Osteoblast (primary cell): ENCODE measurements at regions not wholly inside any gene's neighbourhood (a gene's known extent, or its start where the extent isn't known, plus 50 kb on each side); places are given as distances from the start of the nearest gene placed in this dataset.
"Not testable (repeated sequence)": the region's sequence is repeated elsewhere in the genome, so short reads cannot be mapped to it uniquely, and the experiment has no call there.

ENCODE experiments used
- DNase-seq: peaks from one replicate; pipeline ENCODE4 v3.0.0; 2011; ENCODE audit warnings: low spot score, mixed read lengths; ENCODE audit not compliant: insufficient read length; ENCODE audit errors: missing footprints
- H2AFZ ChIP-seq: 2 replicates; pipeline ENCODE4 v1.6.0; 2011; ENCODE audit warnings: mild to moderate bottlenecking, low read length
- H3K27ac ChIP-seq: 2 replicates; pipeline ENCODE4 v1.5.1; 2011; ENCODE audit warnings: mild to moderate bottlenecking, low read depth, low read length, moderate library complexity
- H3K27me3 ChIP-seq: 2 replicates; pipeline ENCODE4 v1.6.0; 2012; ENCODE audit warnings: mild to moderate bottlenecking, control low read depth, inconsistent platforms, low read length, moderate library complexity; ENCODE audit not compliant: insufficient read depth
- H3K36me3 ChIP-seq: 2 replicates; pipeline ENCODE4 v1.5.1; 2011; ENCODE audit warnings: mild to moderate bottlenecking, low read length, control low read depth, moderate library complexity; ENCODE audit not compliant: insufficient read depth
- H3K4me1 ChIP-seq: 2 replicates; pipeline ENCODE4 v1.5.1; 2011; ENCODE audit warnings: mild to moderate bottlenecking, low read length, control low read depth, moderate library complexity; ENCODE audit not compliant: insufficient read depth
- H3K4me2 ChIP-seq: 2 replicates; pipeline ENCODE4 v1.6.0; 2011; ENCODE audit warnings: mild to moderate bottlenecking, low read length; ENCODE audit not compliant: insufficient read depth
- H3K4me3 ChIP-seq: fragments of 200-600 bp; sonication (generic); 3 replicates; pipeline ENCODE4 v1.5.1; 2012; ENCODE audit warnings: mild to moderate bottlenecking, low read length, inconsistent platforms; ENCODE audit not compliant: insufficient read depth
- H3K79me2 ChIP-seq: 2 replicates; pipeline ENCODE4 v1.6.0; 2012; ENCODE audit warnings: mild to moderate bottlenecking, low read length, control low read depth, inconsistent platforms; ENCODE audit not compliant: insufficient read depth
- H3K9me3 ChIP-seq: 2 replicates; pipeline ENCODE4 v1.5.1; 2011; ENCODE audit warnings: low read depth, low read length, control low read depth
- H4K20me1 ChIP-seq: 2 replicates; pipeline ENCODE4 v1.6.0; 2012; ENCODE audit warnings: mild to moderate bottlenecking, low read length, control low read depth; ENCODE audit not compliant: insufficient read depth
- TF ChIP-seq, protein P1 (sequence below): IDR thresholded peaks from 2 replicates; pipeline ENCODE4 v1.5.1; 2011; ENCODE audit warnings: mild to moderate bottlenecking, low read depth, low read length, moderate library complexity; ENCODE audit errors: extremely low read depth

DNA sequence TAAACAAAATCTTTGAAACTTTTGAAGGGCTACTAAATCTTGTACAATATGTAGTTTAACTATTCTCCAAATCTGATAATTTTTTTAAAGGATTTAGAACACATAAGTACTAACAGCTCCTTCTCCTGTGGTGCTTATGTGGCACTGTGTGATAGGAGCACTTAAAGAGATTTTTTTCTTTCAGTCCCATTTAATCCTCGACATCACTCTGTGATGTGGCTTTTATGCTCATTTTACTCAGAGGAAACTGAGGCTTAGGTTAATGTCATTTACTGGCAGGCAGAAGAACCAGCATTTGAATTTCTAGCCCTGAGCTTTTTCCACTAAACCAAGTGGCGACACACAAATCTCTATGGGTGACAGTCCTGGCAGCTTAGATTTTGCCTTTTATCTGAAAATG, 92.4 kb downstream of the SAMD9 start:
- TF ChIP-seq, protein P1, sequence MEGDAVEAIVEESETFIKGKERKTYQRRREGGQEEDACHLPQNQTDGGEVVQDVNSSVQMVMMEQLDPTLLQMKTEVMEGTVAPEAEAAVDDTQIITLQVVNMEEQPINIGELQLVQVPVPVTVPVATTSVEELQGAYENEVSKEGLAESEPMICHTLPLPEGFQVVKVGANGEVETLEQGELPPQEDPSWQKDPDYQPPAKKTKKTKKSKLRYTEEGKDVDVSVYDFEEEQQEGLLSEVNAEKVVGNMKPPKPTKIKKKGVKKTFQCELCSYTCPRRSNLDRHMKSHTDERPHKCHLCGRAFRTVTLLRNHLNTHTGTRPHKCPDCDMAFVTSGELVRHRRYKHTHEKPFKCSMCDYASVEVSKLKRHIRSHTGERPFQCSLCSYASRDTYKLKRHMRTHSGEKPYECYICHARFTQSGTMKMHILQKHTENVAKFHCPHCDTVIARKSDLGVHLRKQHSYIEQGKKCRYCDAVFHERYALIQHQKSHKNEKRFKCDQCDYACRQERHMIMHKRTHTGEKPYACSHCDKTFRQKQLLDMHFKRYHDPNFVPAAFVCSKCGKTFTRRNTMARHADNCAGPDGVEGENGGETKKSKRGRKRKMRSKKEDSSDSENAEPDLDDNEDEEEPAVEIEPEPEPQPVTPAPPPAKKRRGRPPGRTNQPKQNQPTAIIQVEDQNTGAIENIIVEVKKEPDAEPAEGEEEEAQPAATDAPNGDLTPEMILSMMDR = no peak
- Histone ChIP-seq H3K27ac (no peak overlapping the region), H3K79me2 (no peaks in the 10 kb centered on the region), H2AFZ (no peak overlapping the region), H3K36me3 (no peaks in the 10 kb centered on the region), H3K4me1 (no peaks in the 10 kb centered on the region), H4K20me1 (no peaks in the 10 kb centered on the region), H3K4me3 (no peak overlapping the region), H3K9me3 (no peaks in the 10 kb centered on the region), H3K4me2 (no peak overlapping the region), H3K27me3 (no peaks in the 10 kb centered on the region)
- no peak for DNase-seq

DNA sequence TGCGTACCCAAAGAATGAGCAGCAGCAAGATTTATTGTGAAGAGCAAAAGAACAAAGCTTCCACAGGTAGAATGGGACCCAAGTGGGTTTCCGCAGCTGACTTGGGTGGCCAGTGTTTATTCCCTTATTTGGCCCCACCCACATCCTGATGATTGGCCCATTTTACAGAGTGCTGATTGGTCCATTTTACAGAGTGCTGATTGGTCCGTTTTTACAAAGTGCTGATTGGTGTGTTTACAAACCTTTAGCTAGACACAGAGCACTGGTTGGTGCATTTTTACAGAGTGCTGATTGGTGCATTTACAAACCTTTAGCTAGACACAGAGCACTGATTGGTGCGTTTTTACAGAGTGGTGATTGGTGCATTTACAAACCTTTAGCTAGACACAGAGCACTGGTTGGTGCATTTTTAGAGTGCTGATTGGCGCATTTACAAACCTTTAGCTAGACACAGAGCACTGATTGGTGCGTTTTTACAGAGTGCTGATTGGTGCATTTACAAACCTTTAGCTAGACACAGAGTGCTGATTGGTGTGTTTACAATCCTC, 94.8 kb downstream of the SAMD9 start:
- not testable (repeated sequence) for DNase-seq, H3K79me2 ChIP-seq, H3K27ac ChIP-seq, H3K4me1 ChIP-seq, H3K36me3 ChIP-seq, H3K9me3 ChIP-seq, H4K20me1 ChIP-seq, H3K27me3 ChIP-seq, H3K4me3 ChIP-seq, H2AFZ ChIP-seq, H3K4me2 ChIP-seq

DNA sequence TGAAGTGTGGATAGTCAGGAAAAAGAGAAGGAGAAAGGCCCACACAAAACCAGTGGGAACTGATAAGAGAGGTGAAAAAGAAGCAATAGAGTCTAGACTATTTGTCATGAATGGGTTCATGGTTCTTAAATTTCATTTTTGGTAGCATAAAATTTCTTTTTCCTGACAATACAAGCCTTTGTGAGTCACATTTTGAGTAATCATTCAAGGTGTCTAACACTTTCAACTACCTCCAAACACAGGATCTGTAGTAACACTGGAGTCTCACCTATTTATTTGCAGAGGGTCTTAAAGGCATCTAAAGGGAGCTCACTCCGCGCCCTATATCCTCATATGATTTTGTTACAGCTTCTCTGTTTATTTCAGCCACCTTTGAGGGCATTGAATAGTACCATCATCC, 96.0 kb downstream of the SAMD9 start:
- Histone ChIP-seq H3K27me3 (no peaks in the 10 kb centered on the region), H3K36me3 (no peaks in the 10 kb centered on the region), H3K4me3 (no peak overlapping the region), H2AFZ (no peak overlapping the region), H3K4me1 (peaks cover under 1% of the 10 kb centered on the region), H3K27ac (no peak overlapping the region), H4K20me1 (no peaks in the 10 kb centered on the region), H3K9me3 (no peaks in the 10 kb centered on the region), H3K79me2 (no peaks in the 10 kb centered on the region), H3K4me2 (no peak overlapping the region)
- DNase-seq = no peak
- TF ChIP-seq, protein P1 = no peak

DNA sequence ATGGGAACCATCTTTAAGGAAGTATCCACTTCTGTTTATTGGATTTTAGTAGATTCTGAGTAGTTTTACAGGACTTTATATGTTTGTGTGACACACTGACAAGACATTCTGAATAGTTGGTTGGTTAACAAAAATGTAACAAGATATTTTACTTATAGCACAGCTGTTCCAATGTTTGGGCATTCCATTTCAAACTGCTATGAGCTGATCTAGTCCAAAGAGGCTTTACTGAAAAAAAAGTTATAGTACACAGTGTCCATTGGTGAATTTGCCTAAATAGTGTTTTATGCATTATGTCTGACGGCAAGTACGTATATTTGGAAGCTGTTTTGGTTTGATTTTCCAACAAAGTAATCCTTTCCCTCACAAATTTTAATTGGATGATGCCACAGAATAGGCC, 99.1 kb downstream of the SAMD9 start:
- Histone ChIP-seq H3K4me3 (no peak overlapping the region), H3K4me2 (no peak overlapping the region), H3K27ac (no peak overlapping the region), H3K27me3 (no peaks in the 10 kb centered on the region), H4K20me1 (no peaks in the 10 kb centered on the region), H3K79me2 (no peaks in the 10 kb centered on the region), H2AFZ (peak overlapping the region; percentile 63), H3K36me3 (no peaks in the 10 kb centered on the region), H3K4me1 (peaks cover 19% of the 10 kb centered on the region), H3K9me3 (no peaks in the 10 kb centered on the region)
- DNase-seq = no peak
- TF ChIP-seq, protein P1 = no peak
